T-helper 17 cell (primary cell): ENCODE measurements at regions not wholly inside any gene's neighbourhood (a gene's known extent, or its start where the extent isn't known, plus 50 kb on each side); places are given as distances from the start of the nearest gene placed in this dataset.
"Not testable (repeated sequence)": the region's sequence is repeated elsewhere in the genome, so short reads cannot be mapped to it uniquely, and the experiment has no call there.

ENCODE experiments used
- ATAC-seq: fragments of 150-1000 bp; cut with Tn5 transposase; 2 replicates; pipeline ENCODE4 v1.10.0; 2021; ENCODE audit warnings: mild to moderate bottlenecking, moderate library complexity
- DNase-seq, 3 donors: peaks; one replicate each; pipeline versions ENCODE4 v3.0.0 to v3.0.0-alpha.2; 2020 to 2021
- H3K9me3 ChIP-seq: one replicate; pipeline ENCODE4 v1.7.0; 2013; ENCODE audit warnings: low read length, mild to moderate bottlenecking; ENCODE audit not compliant: control insufficient read depth, poor library complexity, severe bottlenecking
- H3K27ac Mint-ChIP-seq: one replicate; pipeline ENCODE4 v1.8.0; 2022; ENCODE audit warnings: mild to moderate bottlenecking, moderate library complexity, mixed read lengths
- H3K27me3 Mint-ChIP-seq: one replicate; pipeline ENCODE4 v1.8.0; 2022; ENCODE audit warnings: mixed read lengths
- H3K36me3 Mint-ChIP-seq: one replicate; pipeline ENCODE4 v1.8.0; 2022; ENCODE audit warnings: low read depth, mixed read lengths
- H3K4me1 Mint-ChIP-seq: one replicate; pipeline ENCODE4 v1.8.0; 2022; ENCODE audit warnings: mild to moderate bottlenecking, mixed read lengths
- H3K4me3 Mint-ChIP-seq: one replicate; pipeline ENCODE4 v1.8.0; 2022; ENCODE audit warnings: mild to moderate bottlenecking, moderate library complexity, mixed read lengths

- Mint-ChIP-seq H3K36me3 (no peaks in the 10 kb centered on the region), H3K4me3 (no peak overlapping the region), H3K27ac (no peak overlapping the region), H3K4me1 (no peaks in the 10 kb centered on the region), H3K27me3 (peaks cover 40% of the 10 kb centered on the region)
- no peaks in the 10 kb centered on the region for H3K9me3 ChIP-seq
- ATAC-seq: no peak
- DNase-seq: no peak
Measured at GRCh38 chr14:105899657-105900397, 373.4 kb downstream of the TMEM121 start.

- ATAC-seq: no peak
- Mint-ChIP-seq H3K27me3 (peaks cover 37% of the 10 kb centered on the region), H3K4me3 (no peak overlapping the region), H3K27ac (no peak overlapping the region), H3K4me1 (no peaks in the 10 kb centered on the region), H3K36me3 (no peaks in the 10 kb centered on the region)
- no peaks in the 10 kb centered on the region for H3K9me3 ChIP-seq
- DNase-seq: no peak
Measured at GRCh38 chr14:105900398-105901160, 374.2 kb downstream of the TMEM121 start.

- Mint-ChIP-seq H3K27ac (no peak overlapping the region), H3K27me3 (peaks cover 43% of the 10 kb centered on the region), H3K4me1 (no peaks in the 10 kb centered on the region), H3K36me3 (no peaks in the 10 kb centered on the region), H3K4me3 (no peak overlapping the region)
- DNase-seq (no peak), ATAC-seq (no peak)
- H3K9me3 ChIP-seq: no peaks in the 10 kb centered on the region
Measured at GRCh38 chr14:105901226-105901625, 374.8 kb downstream of the TMEM121 start.

- no peaks in the 10 kb centered on the region for H3K9me3 ChIP-seq
- Mint-ChIP-seq H3K4me3 (no peak overlapping the region), H3K4me1 (no peaks in the 10 kb centered on the region), H3K27me3 (peaks cover 51% of the 10 kb centered on the region), H3K27ac (no peak overlapping the region), H3K36me3 (no peaks in the 10 kb centered on the region)
- no peak for ATAC-seq
- no peak for DNase-seq
Measured at GRCh38 chr14:105902131-105902898, 375.9 kb downstream of the TMEM121 start.

- not testable (repeated sequence) for H3K4me3 Mint-ChIP-seq, ATAC-seq, H3K36me3 Mint-ChIP-seq, H3K9me3 ChIP-seq, H3K4me1 Mint-ChIP-seq, H3K27ac Mint-ChIP-seq, DNase-seq
- peaks cover 53% of the 10 kb centered on the region for H3K27me3 Mint-ChIP-seq
Measured at GRCh38 chr14:105902899-105903165, 376.4 kb downstream of the TMEM121 start.

- H3K36me3 Mint-ChIP-seq: no peaks in the 10 kb centered on the region
- peaks cover 49% of the 10 kb centered on the region for H3K27me3 Mint-ChIP-seq
- H3K4me3 Mint-ChIP-seq: no peak overlapping the region
- DNase-seq (no peak), ATAC-seq (no peak)
- H3K27ac Mint-ChIP-seq: no peak overlapping the region
- no peaks in the 10 kb centered on the region for H3K9me3 ChIP-seq
- H3K4me1 Mint-ChIP-seq: peaks cover 5% of the 10 kb centered on the region
Measured at GRCh38 chr14:105903971-105904370, 377.6 kb downstream of the TMEM121 start.

- Mint-ChIP-seq H3K27me3 (peaks cover 46% of the 10 kb centered on the region), H3K4me3 (no peak overlapping the region)
- no peak for ATAC-seq
Measured at GRCh38 chr14:105904379-105904778, 378.0 kb downstream of the TMEM121 start.

GRCh38 chr14:105905456-105905855 is 379.1 kb downstream of the TMEM121 start:
- Mint-ChIP-seq H3K4me3 (no peak overlapping the region), H3K4me1 (peaks cover 5% of the 10 kb centered on the region), H3K36me3 (no peaks in the 10 kb centered on the region), H3K27me3 (peaks cover 46% of the 10 kb centered on the region), H3K27ac (no peak overlapping the region)
- DNase-seq (no peak), ATAC-seq (no peak)
- no peaks in the 10 kb centered on the region for H3K9me3 ChIP-seq

More at GRCh38 chr14:105904379-105904778, 378.0 kb downstream of the TMEM121 start:
- peaks cover 5% of the 10 kb centered on the region for H3K4me1 Mint-ChIP-seq
- no peaks in the 10 kb centered on the region for H3K36me3 Mint-ChIP-seq
- no peaks in the 10 kb centered on the region for H3K9me3 ChIP-seq
- no peak overlapping the region for H3K27ac Mint-ChIP-seq
- no peak for DNase-seq

GRCh38 chr14:105907276-105907675 is 380.9 kb downstream of the TMEM121 start:
- DNase-seq (no peak), ATAC-seq (no peak)
- peaks cover 5% of the 10 kb centered on the region for H3K4me1 Mint-ChIP-seq
- H3K27me3 Mint-ChIP-seq: peaks cover 35% of the 10 kb centered on the region
- H3K4me3 Mint-ChIP-seq: no peak overlapping the region
- H3K36me3 Mint-ChIP-seq: no peaks in the 10 kb centered on the region
- no peaks in the 10 kb centered on the region for H3K9me3 ChIP-seq
- H3K27ac Mint-ChIP-seq: no peak overlapping the region

GRCh38 chr14:105908006-105908405 is 381.6 kb downstream of the TMEM121 start:
- no peaks in the 10 kb centered on the region for H3K9me3 ChIP-seq
- peaks cover 33% of the 10 kb centered on the region for H3K27me3 Mint-ChIP-seq
- no peak for DNase-seq
- peaks cover 5% of the 10 kb centered on the region for H3K4me1 Mint-ChIP-seq
- no peak overlapping the region for H3K27ac Mint-ChIP-seq
- no peaks in the 10 kb centered on the region for H3K36me3 Mint-ChIP-seq
- H3K4me3 Mint-ChIP-seq: no peak overlapping the region
- no peak for ATAC-seq

- no peak overlapping the region for H3K27ac Mint-ChIP-seq
- DNase-seq: no peak
- no peaks in the 10 kb centered on the region for H3K9me3 ChIP-seq
- peaks cover 29% of the 10 kb centered on the region for H3K27me3 Mint-ChIP-seq
- peaks cover 5% of the 10 kb centered on the region for H3K4me1 Mint-ChIP-seq
- no peak overlapping the region for H3K4me3 Mint-ChIP-seq
- no peak for ATAC-seq
- H3K36me3 Mint-ChIP-seq: no peaks in the 10 kb centered on the region
Measured at GRCh38 chr14:105908481-105908911, 382.1 kb downstream of the TMEM121 start.

GRCh38 chr14:105909046-105909827 is 382.9 kb downstream of the TMEM121 start:
- ATAC-seq (no peak), DNase-seq (no peak)
- Mint-ChIP-seq H3K36me3 (no peaks in the 10 kb centered on the region), H3K4me3 (no peak overlapping the region), H3K4me1 (peaks cover 5% of the 10 kb centered on the region), H3K27ac (no peak overlapping the region), H3K27me3 (peaks cover 28% of the 10 kb centered on the region)
- no peaks in the 10 kb centered on the region for H3K9me3 ChIP-seq

GRCh38 chr14:105909828-105910120 is 383.4 kb downstream of the TMEM121 start:
- H3K4me3 Mint-ChIP-seq, H3K27ac Mint-ChIP-seq, H3K9me3 ChIP-seq, H3K36me3 Mint-ChIP-seq, DNase-seq, H3K4me1 Mint-ChIP-seq, ATAC-seq: not testable (repeated sequence)
- H3K27me3 Mint-ChIP-seq: peaks cover 26% of the 10 kb centered on the region
